Karpas-422 (cell line): ENCODE measurements at regions not wholly inside any gene's neighbourhood (a gene's known extent, or its start where the extent isn't known, plus 50 kb on each side); places are given as distances from the start of the nearest gene placed in this dataset.
"Not testable (repeated sequence)": the region's sequence is repeated elsewhere in the genome, so short reads cannot be mapped to it uniquely, and the experiment has no call there.

Experiments
- DNase-seq: peaks from one replicate; pipeline ENCODE4 v3.0.0-alpha.2; 2015
- H2AFZ ChIP-seq: fragments of 200-600 bp; sonication (generic); 2 replicates; pipeline ENCODE4 v1.6.1; 2014; ENCODE audit warnings: antibody characterized with exemption, low read length, mixed read lengths
- H3K27ac ChIP-seq: fragments of 200-600 bp; sonication (generic); 2 replicates; pipeline ENCODE4 v1.5.1; 2014; ENCODE audit warnings: mild to moderate bottlenecking, low read length, moderate library complexity
- H3K27me3 ChIP-seq: fragments of 200-600 bp; sonication (generic); 2 replicates; pipeline ENCODE4 v1.6.1; 2014; ENCODE audit warnings: low read length, mixed read lengths
- H3K36me3 ChIP-seq: fragments of 200-600 bp; sonication (generic); 2 replicates; pipeline ENCODE4 v1.6.1; 2014; ENCODE audit warnings: low read length, mixed read lengths; ENCODE audit not compliant: insufficient read depth
- H3K4me1 ChIP-seq: fragments of 200-600 bp; sonication (generic); 2 replicates; pipeline ENCODE4 v1.6.1; 2014; ENCODE audit warnings: mild to moderate bottlenecking, low read length, mixed read lengths
- H3K4me2 ChIP-seq: fragments of 200-600 bp; sonication (generic); 2 replicates; pipeline ENCODE4 v1.6.1; 2014; ENCODE audit warnings: low read length, low read depth, mild to moderate bottlenecking; ENCODE audit not compliant: poor library complexity, severe bottlenecking
- H3K4me3 ChIP-seq: fragments of 200-600 bp; sonication (generic); 2 replicates; pipeline ENCODE4 v1.5.1; 2014; ENCODE audit warnings: mild to moderate bottlenecking, antibody characterized with exemption, low read length, mixed read lengths
- H3K79me2 ChIP-seq: fragments of 200-600 bp; sonication (generic); 2 replicates; pipeline ENCODE4 v1.6.1; 2014; ENCODE audit warnings: mild to moderate bottlenecking, low read length, mixed read lengths
- H3K9ac ChIP-seq: fragments of 200-600 bp; sonication (generic); 2 replicates; pipeline ENCODE4 v1.6.0; 2014; ENCODE audit warnings: low read length
- H3K9me2 ChIP-seq: fragments of 200-600 bp; sonication (generic), shearing (Covaris generic); replicated peaks from 2 replicates; pipeline ENCODE4 v1.6.0; 2014; ENCODE audit warnings: mild to moderate bottlenecking, low read length, moderate library complexity; ENCODE audit not compliant: insufficient read depth
- H3K9me3 ChIP-seq: fragments of 300-700, 200-600 bp; sonication (generic); 2 replicates; pipeline ENCODE4 v1.6.1; 2014; ENCODE audit warnings: low read length, mixed read lengths
- H4K20me1 ChIP-seq: fragments of 200-600 bp; sonication (generic); 2 replicates; pipeline ENCODE4 v1.6.1; 2014; ENCODE audit warnings: mild to moderate bottlenecking, antibody characterized with exemption, low read length, low read depth; ENCODE audit not compliant: insufficient read depth

DNA sequence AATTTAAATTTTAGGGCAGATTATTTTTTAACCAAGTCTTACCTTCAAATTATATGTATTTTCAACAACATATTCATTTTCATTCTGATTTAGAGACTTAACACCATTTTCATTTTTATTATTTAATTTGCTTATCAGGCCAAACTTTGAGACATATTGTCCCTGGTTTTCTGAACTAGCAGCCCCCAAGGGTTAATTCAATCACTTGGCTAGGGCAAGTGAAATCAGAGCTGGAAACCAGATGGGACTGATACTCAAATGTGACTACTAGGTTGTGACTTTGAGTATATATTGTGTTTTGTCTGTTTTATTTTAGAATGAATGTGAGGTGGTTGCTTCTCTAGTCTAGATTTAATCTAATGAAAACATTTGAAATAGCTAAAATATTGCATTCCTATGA lies 198.9 kb upstream of the PTGFR start:
- H3K9me3 ChIP-seq, result no peaks in the 10 kb centered on the region
- H4K20me1 ChIP-seq, result no peaks in the 10 kb centered on the region
- no peaks in the 10 kb centered on the region for H3K27me3 ChIP-seq
- no peaks in the 10 kb centered on the region for H3K79me2 ChIP-seq
- H3K36me3 ChIP-seq, result no peaks in the 10 kb centered on the region
- no peak overlapping the region for H3K9ac ChIP-seq
- no peak for DNase-seq
- no peak overlapping the region for H3K4me3 ChIP-seq
- H3K4me2 ChIP-seq, result no peak overlapping the region
- no peak overlapping the region for H3K27ac ChIP-seq
- H3K9me2 ChIP-seq, result no peaks in the 10 kb centered on the region
- H2AFZ ChIP-seq, result no peak overlapping the region
- H3K4me1 ChIP-seq, result no peaks in the 10 kb centered on the region

DNA sequence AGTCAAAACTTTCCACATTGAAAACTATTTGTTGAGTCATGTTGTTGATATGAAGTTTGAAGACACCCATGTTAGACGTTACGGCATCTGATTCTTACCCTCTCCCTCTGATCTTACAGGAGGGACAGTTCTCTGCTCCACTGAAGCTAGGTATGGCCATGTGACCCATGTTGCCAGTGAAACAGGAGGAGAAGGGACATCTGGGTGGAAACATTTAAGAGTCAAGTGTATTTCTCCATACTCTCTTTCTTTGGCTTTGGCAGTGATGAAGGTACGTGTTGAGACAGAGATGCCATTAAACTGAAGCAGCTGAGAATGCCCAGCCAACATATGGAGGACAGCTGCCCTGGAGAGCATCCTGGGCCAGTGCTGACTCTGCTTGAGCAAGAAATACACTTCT lies 198.4 kb upstream of the PTGFR start:
- no peak overlapping the region for H3K4me3 ChIP-seq
- no peaks in the 10 kb centered on the region for H3K79me2 ChIP-seq
- H4K20me1 ChIP-seq, result no peaks in the 10 kb centered on the region
- no peak for DNase-seq
- no peak overlapping the region for H3K9ac ChIP-seq
- no peaks in the 10 kb centered on the region for H3K27me3 ChIP-seq
- no peak overlapping the region for H3K4me2 ChIP-seq
- H3K9me2 ChIP-seq, result no peaks in the 10 kb centered on the region
- no peaks in the 10 kb centered on the region for H3K4me1 ChIP-seq
- no peak overlapping the region for H3K27ac ChIP-seq
- H3K36me3 ChIP-seq, result no peaks in the 10 kb centered on the region
- H3K9me3 ChIP-seq, result no peaks in the 10 kb centered on the region
- H2AFZ ChIP-seq, result no peak overlapping the region

DNA sequence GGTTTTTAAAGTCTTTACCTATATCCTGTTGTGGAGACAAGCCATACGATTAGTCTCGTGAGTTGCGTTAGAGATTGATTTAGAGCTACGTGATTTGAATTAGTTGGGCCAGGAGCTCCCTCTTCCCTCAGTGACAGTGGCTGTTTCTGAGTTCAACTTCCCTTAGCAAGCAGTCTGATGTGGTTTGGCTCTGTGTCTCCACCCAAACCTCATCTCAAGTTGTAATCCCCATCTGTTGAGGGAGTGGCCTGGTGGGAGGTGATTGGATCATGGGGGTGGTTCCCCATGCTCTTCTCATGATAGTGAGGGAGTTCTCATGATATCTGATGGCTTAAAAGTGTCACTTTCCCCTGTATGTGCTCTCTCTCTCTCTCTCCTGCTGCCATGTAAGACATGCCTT lies 192.9 kb upstream of the PTGFR start:
- no peak for DNase-seq
- Histone ChIP-seq H2AFZ (no peak overlapping the region), H3K36me3 (no peaks in the 10 kb centered on the region), H3K9me2 (no peaks in the 10 kb centered on the region), H3K4me1 (no peaks in the 10 kb centered on the region), H3K79me2 (no peaks in the 10 kb centered on the region), H3K4me3 (no peak overlapping the region), H3K4me2 (no peak overlapping the region), H3K9ac (no peak overlapping the region), H3K27ac (no peak overlapping the region), H4K20me1 (no peaks in the 10 kb centered on the region), H3K9me3 (no peaks in the 10 kb centered on the region), H3K27me3 (no peaks in the 10 kb centered on the region)

DNA sequence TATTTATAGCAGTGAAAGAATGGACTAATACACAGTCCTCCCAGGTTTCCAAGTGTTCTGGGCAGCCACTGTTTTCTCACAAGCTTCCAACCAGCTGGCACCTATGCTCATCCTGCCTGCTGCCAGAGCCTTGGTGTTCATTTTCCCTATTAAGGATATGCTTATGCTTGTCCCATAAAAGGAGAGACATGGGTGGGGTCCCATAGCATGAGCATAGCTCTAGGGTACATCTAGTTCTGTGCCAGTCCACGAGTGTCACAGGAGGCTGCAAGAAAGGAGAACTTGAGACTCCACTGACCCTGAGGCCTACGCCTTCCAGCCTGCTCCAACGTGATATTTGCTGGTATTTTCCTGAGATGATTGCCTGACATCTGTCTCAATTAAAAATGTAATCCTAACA lies 192.4 kb upstream of the PTGFR start:
- H2AFZ ChIP-seq, result no peak overlapping the region
- no peak overlapping the region for H3K4me2 ChIP-seq
- no peak overlapping the region for H3K9ac ChIP-seq
- H3K9me3 ChIP-seq, result no peaks in the 10 kb centered on the region
- no peak overlapping the region for H3K27ac ChIP-seq
- H3K27me3 ChIP-seq, result no peaks in the 10 kb centered on the region
- no peaks in the 10 kb centered on the region for H3K4me1 ChIP-seq
- H4K20me1 ChIP-seq, result no peaks in the 10 kb centered on the region
- no peaks in the 10 kb centered on the region for H3K9me2 ChIP-seq
- H3K36me3 ChIP-seq, result no peaks in the 10 kb centered on the region
- H3K4me3 ChIP-seq, result no peak overlapping the region
- no peak for DNase-seq
- H3K79me2 ChIP-seq, result no peaks in the 10 kb centered on the region

DNA sequence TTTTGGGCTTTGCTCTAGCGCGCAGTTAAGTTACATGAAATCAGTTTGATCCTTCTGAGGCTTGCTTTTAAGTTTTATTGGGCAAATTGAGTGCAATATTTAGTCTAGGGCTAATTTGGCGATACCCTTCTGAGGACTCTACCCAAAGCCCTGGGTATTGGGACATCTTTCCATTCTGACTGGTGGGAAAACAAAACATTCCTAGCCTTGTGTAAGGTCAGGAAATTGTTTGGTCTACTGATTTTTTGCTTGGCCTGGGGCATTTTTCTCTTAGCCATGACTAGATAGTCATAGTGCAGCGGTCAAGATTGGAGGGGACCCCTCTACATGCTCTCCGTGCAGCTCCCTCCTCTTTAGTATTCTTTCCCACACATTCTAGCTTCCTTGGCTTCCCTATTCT lies 189.6 kb upstream of the PTGFR start:
- H3K79me2 ChIP-seq, result no peaks in the 10 kb centered on the region
- H3K9ac ChIP-seq, result no peak overlapping the region
- H3K4me1 ChIP-seq, result no peaks in the 10 kb centered on the region
- no peak for DNase-seq
- H3K4me3 ChIP-seq, result no peak overlapping the region
- H2AFZ ChIP-seq, result no peak overlapping the region
- H3K9me3 ChIP-seq, result no peaks in the 10 kb centered on the region
- H3K27me3 ChIP-seq, result no peaks in the 10 kb centered on the region
- H3K36me3 ChIP-seq, result no peaks in the 10 kb centered on the region
- no peaks in the 10 kb centered on the region for H4K20me1 ChIP-seq
- no peak overlapping the region for H3K27ac ChIP-seq
- H3K4me2 ChIP-seq, result no peak overlapping the region
- no peaks in the 10 kb centered on the region for H3K9me2 ChIP-seq

DNA sequence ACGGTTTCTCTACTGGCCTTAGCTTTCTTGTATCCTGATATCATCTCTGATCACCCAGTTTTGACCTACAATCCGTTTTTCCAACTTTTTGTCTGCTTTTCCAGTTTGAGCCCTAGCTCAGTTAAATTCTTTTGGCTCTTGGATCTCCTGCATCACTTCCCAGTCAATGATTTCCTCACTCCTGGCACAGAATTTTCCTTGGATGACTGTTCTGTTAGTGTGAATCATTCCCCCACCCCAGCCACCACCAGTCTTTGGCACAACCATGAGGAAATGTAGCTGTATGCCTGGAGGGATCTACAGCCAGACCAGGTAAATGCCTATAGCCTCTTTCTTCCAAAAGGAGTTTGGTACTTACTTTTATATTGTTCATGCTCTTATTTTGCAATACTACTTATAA lies 187.2 kb upstream of the PTGFR start:
- Histone ChIP-seq H3K4me3 (no peak overlapping the region), H3K9me3 (no peaks in the 10 kb centered on the region)
- no peak for DNase-seq

DNA sequence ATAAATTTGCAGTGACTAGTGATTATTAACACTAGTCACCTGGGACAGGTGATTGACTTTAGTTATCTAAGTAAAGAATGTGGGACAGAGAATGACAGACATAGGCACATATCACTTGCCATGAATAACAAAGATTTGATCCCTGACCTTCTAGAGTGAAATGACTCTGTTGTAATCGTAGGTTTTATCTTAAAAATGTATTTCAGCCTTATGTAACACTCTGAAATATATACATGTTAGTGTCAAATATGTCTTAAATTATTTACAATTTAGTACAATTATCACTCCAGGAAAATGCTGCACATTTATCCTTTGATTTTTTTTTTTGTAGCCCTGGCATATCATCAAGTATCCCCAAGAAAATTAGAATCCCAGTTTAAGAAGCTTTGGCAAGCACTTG lies 186.4 kb upstream of the PTGFR start:
- no peaks in the 10 kb centered on the region for H3K79me2 ChIP-seq
- no peaks in the 10 kb centered on the region for H3K9me2 ChIP-seq
- H3K4me1 ChIP-seq, result no peaks in the 10 kb centered on the region
- no peak overlapping the region for H3K9ac ChIP-seq
- no peak overlapping the region for H3K4me3 ChIP-seq
- no peaks in the 10 kb centered on the region for H3K9me3 ChIP-seq
- H3K27me3 ChIP-seq, result no peaks in the 10 kb centered on the region
- H3K36me3 ChIP-seq, result no peaks in the 10 kb centered on the region
- no peak overlapping the region for H3K27ac ChIP-seq
- H4K20me1 ChIP-seq, result no peaks in the 10 kb centered on the region
- DNase-seq, result no peak
- H3K4me2 ChIP-seq, result no peak overlapping the region
- H2AFZ ChIP-seq, result no peak overlapping the region

More for the DNA sequence above, 187.2 kb upstream of the PTGFR start:
- Histone ChIP-seq H3K27ac (no peak overlapping the region), H3K4me1 (no peaks in the 10 kb centered on the region), H3K79me2 (no peaks in the 10 kb centered on the region), H3K9ac (no peak overlapping the region), H3K27me3 (no peaks in the 10 kb centered on the region), H3K36me3 (no peaks in the 10 kb centered on the region), H3K9me2 (no peaks in the 10 kb centered on the region), H4K20me1 (no peaks in the 10 kb centered on the region), H2AFZ (no peak overlapping the region), H3K4me2 (no peak overlapping the region)

DNA sequence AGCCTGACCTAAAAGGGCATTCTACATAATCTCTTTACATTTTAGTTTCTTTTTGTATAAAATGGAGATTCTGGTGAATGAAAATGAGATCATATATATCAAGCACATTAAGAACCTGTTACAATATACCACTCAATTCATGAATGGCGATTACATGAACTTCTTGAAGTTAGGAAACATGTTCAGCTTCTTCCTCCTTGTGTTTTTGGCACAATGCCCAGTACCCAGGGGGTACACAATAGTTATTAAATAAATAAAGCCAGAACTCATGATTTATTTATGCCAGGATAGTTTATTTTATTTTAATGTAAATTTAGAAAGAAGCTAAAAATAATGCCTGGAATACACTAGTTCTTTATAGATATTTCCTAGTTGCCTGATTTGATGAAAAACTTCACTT lies 186.0 kb upstream of the PTGFR start:
- H3K79me2 ChIP-seq, result no peaks in the 10 kb centered on the region
- no peak for DNase-seq
- H3K4me2 ChIP-seq, result no peak overlapping the region
- H3K9me3 ChIP-seq, result no peaks in the 10 kb centered on the region
- H3K9me2 ChIP-seq, result no peaks in the 10 kb centered on the region
- no peak overlapping the region for H3K4me3 ChIP-seq
- no peaks in the 10 kb centered on the region for H4K20me1 ChIP-seq
- no peak overlapping the region for H3K9ac ChIP-seq
- no peaks in the 10 kb centered on the region for H3K36me3 ChIP-seq
- H3K4me1 ChIP-seq, result no peaks in the 10 kb centered on the region
- H3K27me3 ChIP-seq, result no peaks in the 10 kb centered on the region
- H2AFZ ChIP-seq, result no peak overlapping the region
- no peak overlapping the region for H3K27ac ChIP-seq

DNA sequence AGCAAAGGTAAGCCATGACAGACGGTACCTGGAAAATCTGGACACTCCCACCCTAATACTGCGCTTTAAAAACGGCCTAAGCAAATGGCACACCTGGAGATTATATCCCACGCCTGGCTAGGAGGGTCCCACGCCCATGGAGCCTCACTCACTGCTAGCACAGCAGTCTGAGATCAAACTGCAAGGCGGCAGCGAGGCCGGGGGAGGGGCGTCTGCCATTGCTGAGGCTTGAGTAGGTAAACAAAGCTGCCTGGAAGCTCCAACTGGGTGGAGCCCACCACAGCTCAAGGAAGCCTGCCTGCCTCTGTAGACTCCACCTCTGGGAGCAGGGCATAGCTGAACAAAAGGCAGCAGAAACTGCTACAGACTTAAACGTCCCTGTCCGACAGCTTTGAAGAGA lies 180.5 kb upstream of the PTGFR start:
- H4K20me1 ChIP-seq, H3K79me2 ChIP-seq, H3K27ac ChIP-seq, H3K4me3 ChIP-seq, H3K4me1 ChIP-seq, H3K4me2 ChIP-seq, H2AFZ ChIP-seq, H3K9ac ChIP-seq, H3K36me3 ChIP-seq, H3K9me3 ChIP-seq, H3K27me3 ChIP-seq, DNase-seq, H3K9me2 ChIP-seq: not testable (repeated sequence)
